ENCODE measurements at regions not wholly inside any gene's neighbourhood (a gene's known extent, or its start where the extent isn't known, plus 50 kb on each side); places are given as distances from the start of the nearest gene placed in this dataset.

DNA sequence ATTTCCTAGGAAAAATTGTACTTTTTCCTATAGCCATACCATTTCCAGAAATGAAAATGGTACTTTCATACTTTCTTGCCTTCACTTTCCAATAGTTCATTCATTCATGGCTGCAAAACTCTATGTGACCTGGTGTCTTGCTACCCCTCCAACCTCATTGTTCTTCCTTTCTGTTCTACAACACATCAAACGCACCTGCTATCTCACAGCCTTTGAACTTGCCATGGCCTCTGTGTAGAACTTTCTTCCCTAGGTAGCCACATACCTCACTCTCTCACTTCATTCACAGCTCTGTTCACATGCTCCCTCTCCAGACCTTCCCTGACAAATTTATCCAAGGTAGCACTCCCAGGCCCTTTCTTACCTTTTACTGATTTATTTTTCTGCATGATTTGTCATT lies 149.2 kb downstream of the DUSP6 start:
- no peaks in the 10 kb centered on the region for H4K20me1 ChIP-seq (ENCODE audit: control insufficient read depth, insufficient read depth, low read depth, low read length)

DNA sequence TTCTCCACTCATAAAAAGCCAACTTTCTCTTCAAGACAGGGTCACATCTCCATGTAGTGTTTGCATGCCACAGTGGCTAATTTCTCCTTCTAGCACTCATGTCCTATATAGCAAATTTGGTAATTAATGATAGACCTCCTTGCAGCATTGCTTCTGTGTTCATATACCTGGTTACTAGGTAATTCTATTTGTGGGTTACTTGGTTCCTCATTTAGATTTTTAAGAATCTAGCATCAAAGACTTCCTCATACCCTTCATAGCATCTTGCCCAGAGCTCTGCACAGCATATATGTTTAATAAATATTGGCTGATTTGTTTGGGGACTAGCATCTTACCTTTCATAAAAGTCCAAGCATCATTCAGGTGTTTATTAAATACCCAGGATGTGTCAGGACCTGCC lies 152.1 kb downstream of the DUSP6 start:
- Histone ChIP-seq H3K4me3 (ENCODE audit: low read length) (no peak overlapping the region), H3K27ac (ENCODE audit: low read depth, low read length) (no peak overlapping the region), H3K4me1 (ENCODE audit: control insufficient read depth, low read length) (no peaks in the 10 kb centered on the region), H4K20me1 (ENCODE audit: control insufficient read depth, insufficient read depth, low read depth, low read length) (no peaks in the 10 kb centered on the region), H3K36me3 (ENCODE audit: control insufficient read depth, low read length) (no peaks in the 10 kb centered on the region), H3F3A (ENCODE audit: control insufficient read depth, insufficient read depth) (no peaks in the 10 kb centered on the region), H3K9me3 (ENCODE audit: control insufficient read depth, insufficient read depth, low read length) (peaks cover under 1% of the 10 kb centered on the region; the same call in 1 of the 2 replicates), H3K4me2 (ENCODE audit: low read length) (no peak overlapping the region), H3K9me2 (replicated peaks; ENCODE audit: control insufficient read depth, low read length) (no peaks in the 10 kb centered on the region), H3K79me2 (ENCODE audit: control insufficient read depth, low read length) (no peaks in the 10 kb centered on the region), H3K27me3 (ENCODE audit: control insufficient read depth, low read length) (no peaks in the 10 kb centered on the region)
- TF ChIP-seq EZH2phosphoT487 (IDR thresholded peaks at IDR 0.05; ENCODE audit: borderline replicate concordance, low read length), result no peak
- TF ChIP-seq, protein P1, sequence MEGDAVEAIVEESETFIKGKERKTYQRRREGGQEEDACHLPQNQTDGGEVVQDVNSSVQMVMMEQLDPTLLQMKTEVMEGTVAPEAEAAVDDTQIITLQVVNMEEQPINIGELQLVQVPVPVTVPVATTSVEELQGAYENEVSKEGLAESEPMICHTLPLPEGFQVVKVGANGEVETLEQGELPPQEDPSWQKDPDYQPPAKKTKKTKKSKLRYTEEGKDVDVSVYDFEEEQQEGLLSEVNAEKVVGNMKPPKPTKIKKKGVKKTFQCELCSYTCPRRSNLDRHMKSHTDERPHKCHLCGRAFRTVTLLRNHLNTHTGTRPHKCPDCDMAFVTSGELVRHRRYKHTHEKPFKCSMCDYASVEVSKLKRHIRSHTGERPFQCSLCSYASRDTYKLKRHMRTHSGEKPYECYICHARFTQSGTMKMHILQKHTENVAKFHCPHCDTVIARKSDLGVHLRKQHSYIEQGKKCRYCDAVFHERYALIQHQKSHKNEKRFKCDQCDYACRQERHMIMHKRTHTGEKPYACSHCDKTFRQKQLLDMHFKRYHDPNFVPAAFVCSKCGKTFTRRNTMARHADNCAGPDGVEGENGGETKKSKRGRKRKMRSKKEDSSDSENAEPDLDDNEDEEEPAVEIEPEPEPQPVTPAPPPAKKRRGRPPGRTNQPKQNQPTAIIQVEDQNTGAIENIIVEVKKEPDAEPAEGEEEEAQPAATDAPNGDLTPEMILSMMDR (IDR thresholded peaks at IDR 0.05; ENCODE audit: low read depth, low read length, poor library complexity, severe bottlenecking), result no peak

More for the DNA sequence above, 149.2 kb downstream of the DUSP6 start:
- Histone ChIP-seq H3K4me3 (ENCODE audit: low read length) (no peak overlapping the region), H3K9me2 (replicated peaks; ENCODE audit: control insufficient read depth, low read length) (no peaks in the 10 kb centered on the region), H3K4me1 (ENCODE audit: control insufficient read depth, low read length) (no peaks in the 10 kb centered on the region), H3K4me2 (ENCODE audit: low read length) (no peak overlapping the region), H3K79me2 (ENCODE audit: control insufficient read depth, low read length) (no peaks in the 10 kb centered on the region), H3F3A (ENCODE audit: control insufficient read depth, insufficient read depth) (no peaks in the 10 kb centered on the region), H3K27ac (ENCODE audit: low read depth, low read length) (no peak overlapping the region), H3K36me3 (ENCODE audit: control insufficient read depth, low read length) (no peaks in the 10 kb centered on the region), H3K27me3 (ENCODE audit: control insufficient read depth, low read length) (no peaks in the 10 kb centered on the region), H3K9me3 (ENCODE audit: control insufficient read depth, insufficient read depth, low read length) (no peaks in the 10 kb centered on the region)
- no peak for TF ChIP-seq EZH2phosphoT487 (IDR thresholded peaks at IDR 0.05; ENCODE audit: borderline replicate concordance, low read length)
- TF ChIP-seq, protein P1 (IDR thresholded peaks at IDR 0.05; ENCODE audit: low read depth, low read length, poor library complexity, severe bottlenecking), result no peak

DNA sequence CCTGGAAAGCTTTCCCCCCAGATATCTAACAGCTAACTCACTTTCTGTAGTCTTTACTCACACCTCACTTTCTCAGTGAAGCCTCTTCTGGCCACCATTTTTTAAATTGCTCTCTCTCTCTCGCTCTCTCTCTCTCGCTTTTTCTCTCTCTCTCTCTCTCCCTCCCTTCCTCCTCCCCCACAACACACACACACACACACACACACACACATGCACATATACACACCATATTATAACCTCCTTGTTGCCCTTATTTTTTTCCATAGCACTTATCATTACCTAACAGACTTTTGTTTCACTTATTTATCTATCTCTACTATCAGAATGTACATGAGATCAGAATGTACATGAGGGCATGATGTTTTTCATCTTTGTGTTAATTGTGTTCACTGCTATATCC lies 156.8 kb downstream of the DUSP6 start:
- no peaks in the 10 kb centered on the region for H3K27me3 ChIP-seq (ENCODE audit: control insufficient read depth, low read length)
- H3K79me2 ChIP-seq (ENCODE audit: control insufficient read depth, low read length), result no peaks in the 10 kb centered on the region
- H3K4me3 ChIP-seq (ENCODE audit: low read length), result no peak overlapping the region
- no peaks in the 10 kb centered on the region for H3F3A ChIP-seq (ENCODE audit: control insufficient read depth, insufficient read depth)
- no peak overlapping the region for H3K27ac ChIP-seq (ENCODE audit: low read depth, low read length)
- no peaks in the 10 kb centered on the region for H3K9me2 ChIP-seq (replicated peaks; ENCODE audit: control insufficient read depth, low read length)
- no peak overlapping the region for H3K4me2 ChIP-seq (ENCODE audit: low read length)
- TF ChIP-seq, protein P1 (IDR thresholded peaks at IDR 0.05; ENCODE audit: low read depth, low read length, poor library complexity, severe bottlenecking), result no peak
- no peak for TF ChIP-seq EZH2phosphoT487 (IDR thresholded peaks at IDR 0.05; ENCODE audit: borderline replicate concordance, low read length)
- H4K20me1 ChIP-seq (ENCODE audit: control insufficient read depth, insufficient read depth, low read depth, low read length), result no peaks in the 10 kb centered on the region
- H3K9me3 ChIP-seq (ENCODE audit: control insufficient read depth, insufficient read depth, low read length), result peaks cover 7% of the 10 kb centered on the region; the same call in 1 of the 2 replicates
- no peaks in the 10 kb centered on the region for H3K4me1 ChIP-seq (ENCODE audit: control insufficient read depth, low read length)
- H3K36me3 ChIP-seq (ENCODE audit: control insufficient read depth, low read length), result no peaks in the 10 kb centered on the region

All from DOHH2 (cell line).